OCI-LY7 (cell line): ENCODE measurements at regions not wholly inside any gene's neighbourhood (a gene's known extent, or its start where the extent isn't known, plus 50 kb on each side); places are given as distances from the start of the nearest gene placed in this dataset.

Source experiments
- BruUV-seq: library from RNA; stranded (reverse); fragments of 400-500 nt; replicated peaks from 2 replicates; lab custom pipeline; 2021; lab: Mats Ljungman, UMichigan
- CTCF ChIA-PET: fragments of 300-600 bp; sonication (Branson Sonifier 250); formaldehyde crosslinking; loops from one replicate; lab custom pipeline; 2022; ENCODE audit warnings: antibody characterized with exemption; ENCODE audit not compliant: unreplicated experiment; lab: Charles Lee
- POLR2A ChIA-PET: fragments of 300-600 bp; sonication (Branson Sonifier 250); formaldehyde crosslinking; loops from one replicate; lab custom pipeline; 2022; ENCODE audit warnings: antibody characterized with exemption; lab: Charles Lee
- DNase-seq: peaks from one replicate; pipeline ENCODE4 v3.0.0-alpha.2; 2015; ENCODE audit warnings: low spot score
- H2AFZ ChIP-seq: fragments of 200-600 bp; sonication (generic), shearing (Covaris generic); 2 replicates; pipeline ENCODE4 v1.6.1; 2014; ENCODE audit warnings: mild to moderate bottlenecking, antibody characterized with exemption, low read length, moderate library complexity
- H3K27ac ChIP-seq: fragments of 200-600 bp; sonication (generic); 2 replicates; pipeline ENCODE4 v1.5.1; 2014; ENCODE audit warnings: mixed run types, low read depth, mild to moderate bottlenecking, moderate library complexity, low read length, inconsistent platforms; ENCODE audit not compliant: poor library complexity, severe bottlenecking
- H3K36me3 ChIP-seq: fragments of 200-600 bp; sonication (generic); 2 replicates; pipeline ENCODE4 v1.6.1; 2014; ENCODE audit warnings: mild to moderate bottlenecking, antibody characterized with exemption, low read length, moderate library complexity, mixed read lengths; ENCODE audit not compliant: insufficient read depth
- H3K4me1 ChIP-seq: fragments of 200-600 bp; sonication (generic); 2 replicates; pipeline ENCODE4 v1.5.1; 2014; ENCODE audit warnings: mild to moderate bottlenecking, low read length; ENCODE audit not compliant: insufficient read depth, poor library complexity, severe bottlenecking
- H3K4me2 ChIP-seq: fragments of 200-600 bp; sonication (generic); 2 replicates; pipeline ENCODE4 v1.6.1; 2014; ENCODE audit warnings: mild to moderate bottlenecking, low read length
- H3K4me3 ChIP-seq: fragments of 200-600 bp; sonication (generic); 2 replicates; pipeline ENCODE4 v1.5.1; 2014; ENCODE audit warnings: mild to moderate bottlenecking, low read depth, low read length; ENCODE audit not compliant: poor library complexity, severe bottlenecking
- H3K79me2 ChIP-seq: fragments of 200-600 bp; sonication (generic); 2 replicates; pipeline ENCODE4 v1.6.1; 2016; ENCODE audit warnings: low read depth, mild to moderate bottlenecking, low read length, moderate library complexity, mixed read lengths; ENCODE audit not compliant: insufficient read depth
- H3K9me2 ChIP-seq: fragments of 200-600 bp; sonication (generic); 2 replicates; pipeline ENCODE4 v1.6.1; 2016; ENCODE audit warnings: mild to moderate bottlenecking, low read length, mixed read lengths; ENCODE audit not compliant: insufficient read depth
- H3K9me3 ChIP-seq: fragments of 200-600 bp; sonication (generic); 2 replicates; pipeline ENCODE4 v1.6.1; 2014; ENCODE audit warnings: mild to moderate bottlenecking, mixed run types, low read length, mixed read lengths
- H4K20me1 ChIP-seq: fragments of 200-600 bp; sonication (generic); 2 replicates; pipeline ENCODE4 v1.6.1; 2014; ENCODE audit warnings: mild to moderate bottlenecking, antibody characterized with exemption, low read length, moderate library complexity, mixed read lengths; ENCODE audit not compliant: insufficient read depth
- CTCF ChIP-seq: fragments of 200-600 bp; sonication (generic); conservative IDR thresholded peaks from 2 replicates; pipeline ENCODE4 v1.5.1; 2014; ENCODE audit warnings: mild to moderate bottlenecking, antibody characterized with exemption, low read length, moderate library complexity, mixed read lengths
- EZH2phosphoT487 ChIP-seq: fragments of 200-600 bp; sonication (generic); IDR thresholded peaks from 2 replicates; pipeline ENCODE4 v1.6.1; 2018; ENCODE audit warnings: low read depth, borderline replicate concordance, mild to moderate bottlenecking, mixed run types, antibody characterized with exemption, low read length, moderate library complexity, mixed read lengths
- intact Hi-C: fragments of 100-400 bp; cut with micrococcal nuclease; formaldehyde crosslinking; loops from one replicate; pipeline ENCODE4 v1.10.0; 2022; ENCODE audit not compliant: unreplicated experiment

DNA sequence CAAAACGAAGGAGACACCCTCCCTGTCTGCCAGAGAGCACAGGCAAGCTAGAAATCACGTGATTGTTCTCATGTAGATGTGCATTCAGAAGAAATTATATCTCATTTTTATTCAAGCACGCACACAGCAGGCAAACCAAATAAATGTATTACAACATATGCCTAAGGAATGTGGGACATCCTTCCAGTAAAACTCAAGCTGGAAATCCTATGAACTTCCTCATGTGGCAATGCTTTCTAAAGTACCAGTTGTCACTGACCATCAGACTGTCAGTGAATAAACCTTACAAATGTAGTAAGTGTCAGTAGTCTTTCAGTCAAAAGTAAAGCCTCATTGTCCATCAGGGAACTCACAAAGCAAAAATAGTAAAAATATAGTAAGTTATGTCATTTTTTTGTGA, 350.1 kb upstream of the POM121L12 start:
- intact Hi-C loops = no loop called here
- no peaks in the 10 kb centered on the region for H3K9me2 ChIP-seq
- H2AFZ ChIP-seq = no peak overlapping the region
- ChIA-PET POLR2A (no interaction called here), CTCF (no interaction called here)
- TF ChIP-seq EZH2phosphoT487 (no peak), CTCF (no peak)
- H3K4me1 ChIP-seq = no peaks in the 10 kb centered on the region
- H3K36me3 ChIP-seq = no peaks in the 10 kb centered on the region
- DNase-seq = no peak
- no peaks in the 10 kb centered on the region for H3K79me2 ChIP-seq
- BruUV-seq = no TSS peak
- no peaks in the 10 kb centered on the region for H4K20me1 ChIP-seq
- no peak overlapping the region for H3K4me3 ChIP-seq
- no peaks in the 10 kb centered on the region for H3K9me3 ChIP-seq
- no peak overlapping the region for H3K4me2 ChIP-seq
- no peak overlapping the region for H3K27ac ChIP-seq

GRCh38 chr7:52684388-52684787, 351.0 kb upstream of the POM121L12 start:
- intact Hi-C loops = no loop called here

More at GRCh38 chr7:52684388-52684787, 351.0 kb upstream of the POM121L12 start:
- Histone ChIP-seq H3K79me2 (no peaks in the 10 kb centered on the region), H2AFZ (no peak overlapping the region), H3K36me3 (no peaks in the 10 kb centered on the region), H3K27ac (no peak overlapping the region), H4K20me1 (no peaks in the 10 kb centered on the region), H3K4me1 (no peaks in the 10 kb centered on the region), H3K4me2 (no peak overlapping the region), H3K4me3 (no peak overlapping the region), H3K9me3 (no peaks in the 10 kb centered on the region), H3K9me2 (no peaks in the 10 kb centered on the region)
- POLR2A ChIA-PET = interaction anchor here (0.6 kb wide), 1 partner anchor 37 kb away, joined by 3 read pairs; no protein-coding TSS in a partner anchor
- TF ChIP-seq EZH2phosphoT487 (no peak), CTCF (no peak)
- CTCF ChIA-PET = no interaction called here
- DNase-seq = no peak
- no TSS peak for BruUV-seq
